IPS DF 19.7 (cell line): ENCODE measurements at regions not wholly inside any gene's neighbourhood (a gene's known extent, or its start where the extent isn't known, plus 50 kb on each side); places are given as distances from the start of the nearest gene placed in this dataset.

Source experiments
- DNase-seq: peaks from one replicate; pipeline ENCODE4 v3.0.0-alpha.2; 2013; ENCODE audit warnings: low read depth, low spot score

DNA sequence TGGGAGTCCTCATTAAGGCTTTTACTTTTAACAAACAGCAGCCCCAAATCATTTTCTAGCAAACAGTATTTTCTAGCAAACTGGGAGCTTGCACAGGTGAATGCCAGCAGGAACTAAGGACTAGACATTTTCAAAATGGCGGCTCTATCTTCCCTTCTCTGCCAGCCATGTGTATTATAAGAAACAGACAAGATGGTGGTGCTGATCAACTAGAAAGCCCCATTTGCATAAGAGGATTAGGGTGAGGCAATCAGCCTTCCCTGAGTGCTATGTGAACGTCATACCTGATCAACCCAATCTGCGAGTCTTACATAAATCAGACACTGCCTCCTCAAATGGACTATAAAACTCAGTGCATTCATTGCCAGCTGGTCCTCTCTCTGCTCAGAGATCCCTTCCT lies 479.6 kb downstream of the IPMK start:
- no peak for DNase-seq

DNA sequence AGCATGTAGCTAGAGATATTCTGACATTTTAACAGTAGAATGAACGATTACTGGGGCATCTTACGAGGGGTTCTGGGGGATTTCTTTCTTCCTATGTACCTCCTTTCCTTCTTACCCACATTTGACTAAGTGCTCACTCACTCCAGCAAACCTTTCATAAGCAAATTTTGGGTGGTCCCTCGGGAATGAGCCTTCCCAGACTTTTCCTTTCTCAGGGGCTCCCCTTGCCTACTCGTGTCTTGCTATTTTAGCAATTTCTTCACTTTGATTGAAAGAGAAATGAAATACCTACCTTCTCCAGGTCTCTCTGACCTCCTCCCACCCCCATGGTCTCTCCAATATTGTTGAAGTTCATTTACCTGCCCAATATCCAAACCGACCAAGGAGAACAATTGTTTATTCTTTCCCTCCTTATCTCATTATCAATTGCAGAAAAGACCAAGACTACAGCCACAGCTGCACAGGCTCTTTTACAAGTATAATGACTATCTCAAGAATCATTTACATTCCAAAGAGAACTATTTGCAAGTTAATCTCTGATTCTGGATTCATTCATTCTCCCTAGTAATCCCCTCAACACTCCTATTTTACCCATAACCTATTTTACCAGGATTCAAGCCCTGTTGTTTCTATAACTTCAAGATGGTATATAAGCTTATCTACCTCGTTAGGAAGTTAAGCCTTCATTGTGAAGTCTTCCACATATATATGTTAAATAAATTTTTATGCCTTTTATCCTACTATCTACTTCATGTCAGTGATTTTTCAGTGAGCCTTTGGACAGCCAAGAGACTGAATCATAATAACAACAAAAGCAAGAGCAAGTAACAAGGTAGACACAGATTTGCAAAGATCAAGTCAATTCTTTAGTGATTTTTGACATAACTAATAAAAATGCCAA lies 480.6 kb downstream of the IPMK start:
- DNase-seq, result peak; percentile 30

- DNase-seq, result no peak
Observed at GRCh38 chr10:57786331-57786730, 481.4 kb downstream of the IPMK start.

- no peak for DNase-seq
Observed at GRCh38 chr10:57785546-57785945, 482.1 kb downstream of the IPMK start.

GRCh38 chr10:57785068-57785467 lies 482.6 kb downstream of the IPMK start:
- DNase-seq, result no peak

GRCh38 chr10:57776688-57777432 lies 490.8 kb downstream of the IPMK start:
- DNase-seq, result no peak

GRCh38 chr10:57775250-57775649 lies 492.4 kb downstream of the IPMK start:
- DNase-seq, result no peak

- no peak for DNase-seq
Observed at GRCh38 chr10:57769298-57769697, 498.4 kb downstream of the IPMK start.

GRCh38 chr10:57759777-57760176 lies 507.9 kb downstream of the IPMK start:
- DNase-seq, result no peak

DNA sequence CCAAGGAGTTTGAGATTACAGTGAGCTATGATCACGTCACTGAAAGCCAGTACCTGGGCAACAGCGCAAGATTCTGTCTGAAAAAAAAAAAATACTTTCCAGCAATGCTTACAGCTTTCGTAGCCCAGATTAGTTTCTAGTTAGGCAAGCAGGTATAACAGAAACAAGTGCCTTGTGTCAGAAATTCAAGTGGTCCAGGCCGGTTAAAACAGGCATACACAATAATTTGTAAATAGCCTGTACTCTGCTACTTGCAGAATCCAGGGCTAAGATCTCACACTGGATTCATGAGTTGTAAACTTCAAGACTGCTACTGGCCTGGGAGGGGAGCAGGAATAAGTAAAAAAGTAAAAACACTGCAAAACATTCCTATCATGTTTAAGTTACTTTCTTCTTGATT lies 512.9 kb downstream of the IPMK start:
- DNase-seq, result no peak

- DNase-seq, result no peak
Observed at GRCh38 chr10:57743711-57744110, 524.0 kb downstream of the IPMK start.

DNA sequence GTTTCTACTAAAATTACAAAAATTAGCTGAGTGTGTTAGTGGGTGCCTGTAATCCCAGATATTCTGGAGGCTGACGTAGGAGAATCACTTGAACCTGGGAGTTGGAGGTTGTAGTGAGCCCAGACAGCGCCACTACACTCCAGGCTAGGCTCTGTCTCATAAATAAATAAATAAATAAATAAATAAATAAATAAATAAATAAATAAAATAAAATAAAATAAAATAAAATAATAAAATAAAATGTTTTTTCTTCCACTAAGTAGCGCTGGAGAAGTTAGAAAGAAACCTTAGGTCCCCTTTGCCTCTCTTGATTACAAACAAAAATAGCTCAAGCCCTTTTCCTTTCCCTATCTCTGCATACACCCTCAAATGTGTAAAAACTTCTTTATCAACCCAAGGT lies 525.9 kb downstream of the IPMK start:
- no peak for DNase-seq

GRCh38 chr10:57723305-57723704 lies 544.4 kb downstream of the IPMK start:
- no peak for DNase-seq

DNA sequence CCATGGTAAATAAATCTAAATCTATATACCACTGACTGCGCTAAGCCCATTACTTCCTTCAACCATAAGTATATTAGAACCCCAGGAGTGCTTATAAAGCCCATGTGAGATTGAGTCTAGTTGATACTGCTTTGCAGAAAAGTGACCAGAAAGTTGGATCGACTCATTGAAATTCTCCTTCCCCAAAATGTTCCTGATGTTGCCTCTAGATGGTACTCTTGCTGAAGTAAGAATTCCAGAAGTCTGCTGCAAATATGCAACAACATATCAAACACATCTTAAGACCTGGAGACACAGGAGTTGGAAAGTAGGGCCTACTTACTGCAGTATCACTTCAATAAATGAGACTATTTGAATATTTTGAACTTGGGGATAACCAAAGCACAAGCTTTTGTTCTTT lies 550.8 kb downstream of the IPMK start:
- DNase-seq, result no peak

DNA sequence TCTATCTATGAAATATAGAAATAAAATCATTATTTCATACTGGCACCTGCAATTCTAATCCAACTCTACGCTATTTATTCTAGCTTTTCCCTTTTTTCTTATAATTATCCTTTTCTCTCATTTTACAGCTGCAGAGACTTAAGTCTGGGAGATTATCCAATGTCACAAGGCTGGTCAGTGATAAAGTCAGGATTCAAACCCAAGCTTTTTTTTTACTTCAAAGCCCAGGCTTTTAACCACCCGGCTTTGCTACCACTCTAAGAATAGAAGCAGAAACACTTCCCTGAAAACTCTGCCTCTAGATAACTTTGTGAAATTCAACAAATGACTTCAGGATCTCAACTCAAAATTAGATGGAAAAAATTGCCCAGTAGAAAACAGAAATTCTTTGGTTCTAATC lies 552.5 kb downstream of the IPMK start:
- DNase-seq, result no peak

DNA sequence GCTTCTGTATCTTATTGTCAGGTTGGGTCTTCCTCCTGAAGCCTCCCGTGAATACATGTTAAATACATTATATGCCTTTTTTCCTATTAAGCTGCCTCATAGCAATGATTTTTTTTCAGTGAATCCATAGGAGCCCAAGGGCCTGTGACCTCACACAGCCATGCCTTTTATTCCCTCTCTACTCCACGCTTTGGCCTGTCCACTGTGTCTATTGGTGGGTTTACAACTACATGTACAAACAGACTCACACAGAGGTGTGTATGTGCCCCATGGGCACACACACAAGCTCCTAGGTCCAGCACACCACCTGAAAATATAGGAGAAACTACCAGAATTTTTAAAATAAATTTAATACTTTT lies 560.4 kb downstream of the IPMK start:
- DNase-seq, result no peak

GRCh38 chr10:57706576-57707299 lies 561.0 kb downstream of the IPMK start:
- no peak for DNase-seq

GRCh38 chr10:57706016-57706415 lies 561.7 kb downstream of the IPMK start:
- DNase-seq, result no peak

- no peak for DNase-seq
Observed at GRCh38 chr10:57699944-57700343, 567.8 kb downstream of the IPMK start.

DNA sequence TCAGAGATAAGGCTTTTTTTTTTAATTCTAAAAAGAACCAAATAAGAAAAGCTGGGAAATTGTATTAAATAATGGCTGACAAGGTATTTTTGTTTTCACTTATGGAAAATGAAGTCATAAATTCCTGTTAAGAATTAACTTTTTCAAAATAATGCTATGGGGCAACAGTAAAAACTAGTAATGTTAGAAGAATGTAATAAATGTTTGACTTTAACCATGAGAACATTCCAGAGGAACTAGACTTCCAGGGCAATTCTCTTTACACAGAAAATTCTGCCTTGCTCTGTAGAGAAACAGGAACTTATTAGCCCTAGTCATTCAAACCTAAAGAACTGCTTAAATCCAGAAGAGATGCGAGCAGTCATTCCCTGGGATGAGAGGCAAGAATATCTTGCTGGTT lies 571.1 kb downstream of the IPMK start:
- no peak for DNase-seq

DNA sequence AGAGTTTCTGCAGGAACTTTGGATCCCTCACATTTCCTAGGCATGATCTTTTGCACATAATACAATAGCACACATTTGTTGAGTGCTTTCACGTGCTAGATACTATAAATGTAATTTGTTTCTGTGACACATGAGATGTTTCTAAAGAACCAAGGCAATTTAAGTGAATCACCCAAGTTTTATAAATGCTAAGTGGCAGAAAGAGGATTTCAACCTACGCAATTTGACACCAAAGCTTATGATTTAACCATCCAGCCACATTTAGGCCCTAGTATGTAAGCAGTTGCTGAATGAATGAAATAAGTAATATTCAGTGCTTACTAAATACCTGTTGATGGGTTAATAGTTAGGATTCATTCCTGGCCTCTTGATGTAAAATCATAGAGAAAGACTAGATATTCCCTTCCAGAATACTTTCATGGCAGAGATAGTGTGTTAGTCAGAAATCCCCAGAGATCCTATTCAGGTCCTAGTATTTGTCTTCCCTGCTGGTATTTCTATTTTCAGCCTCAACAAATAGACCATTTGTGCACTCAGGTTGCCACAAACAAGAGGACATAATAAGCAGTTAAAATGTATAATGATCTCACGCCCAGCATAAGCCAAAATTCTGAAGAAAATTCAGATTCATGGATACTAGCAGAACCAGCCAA lies 572.6 kb downstream of the IPMK start:
- no peak for DNase-seq
